ENCODE measurements at regions not wholly inside any gene's neighbourhood (a gene's known extent, or its start where the extent isn't known, plus 50 kb on each side); places are given as distances from the start of the nearest gene placed in this dataset.

- TF ChIP-seq CTCF (IDR thresholded peaks at IDR 0.05; ENCODE audit: low read depth, low read length, poor library complexity, severe bottlenecking) (no peak), EZH2phosphoT487 (IDR thresholded peaks at IDR 0.05; ENCODE audit: borderline replicate concordance, low read length) (no peak)
These were observed 805.7 kb downstream of the SLC4A3 start for GRCh38 chr2:220433131-220433530.
